Fibroblast of villous mesenchyme (primary cell): ENCODE measurements at regions not wholly inside any gene's neighbourhood (a gene's known extent, or its start where the extent isn't known, plus 50 kb on each side); places are given as distances from the start of the nearest gene placed in this dataset.

Source experiments
- DNase-seq: peaks from one replicate; pipeline ENCODE4 v3.0.0-alpha.2; 2010; ENCODE audit warnings: low read depth
- H3K4me3 ChIP-seq: 2 replicates; pipeline ENCODE4 v1.5.1; 2011; ENCODE audit warnings: low read depth, mild to moderate bottlenecking, low read length
- TF ChIP-seq, protein P1 (sequence below): IDR thresholded peaks from 2 replicates; pipeline ENCODE4 v1.5.1; 2012; ENCODE audit warnings: low read depth, mild to moderate bottlenecking, low read length; ENCODE audit not compliant: insufficient read depth

DNA sequence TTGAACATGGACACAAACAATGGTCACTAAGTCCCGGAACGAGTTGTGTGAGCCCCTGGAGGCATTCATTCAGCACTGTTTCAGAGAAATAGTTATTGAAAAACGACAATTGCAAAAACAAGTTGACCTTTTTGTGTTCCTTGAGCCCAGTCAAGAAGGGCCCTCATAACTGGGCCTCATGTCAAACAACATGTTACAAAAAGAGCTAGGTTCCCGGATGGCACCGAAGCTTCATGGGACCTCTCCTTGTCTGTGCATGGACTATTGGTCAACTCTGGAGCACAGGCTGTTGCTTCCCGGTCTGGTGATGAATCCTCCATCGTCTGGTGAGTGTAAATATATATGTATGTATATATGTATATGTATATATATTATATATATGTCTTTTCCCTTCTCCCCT lies 176.6 kb downstream of the ALG10 start:
- DNase-seq, result no peak
- TF ChIP-seq, protein P1, sequence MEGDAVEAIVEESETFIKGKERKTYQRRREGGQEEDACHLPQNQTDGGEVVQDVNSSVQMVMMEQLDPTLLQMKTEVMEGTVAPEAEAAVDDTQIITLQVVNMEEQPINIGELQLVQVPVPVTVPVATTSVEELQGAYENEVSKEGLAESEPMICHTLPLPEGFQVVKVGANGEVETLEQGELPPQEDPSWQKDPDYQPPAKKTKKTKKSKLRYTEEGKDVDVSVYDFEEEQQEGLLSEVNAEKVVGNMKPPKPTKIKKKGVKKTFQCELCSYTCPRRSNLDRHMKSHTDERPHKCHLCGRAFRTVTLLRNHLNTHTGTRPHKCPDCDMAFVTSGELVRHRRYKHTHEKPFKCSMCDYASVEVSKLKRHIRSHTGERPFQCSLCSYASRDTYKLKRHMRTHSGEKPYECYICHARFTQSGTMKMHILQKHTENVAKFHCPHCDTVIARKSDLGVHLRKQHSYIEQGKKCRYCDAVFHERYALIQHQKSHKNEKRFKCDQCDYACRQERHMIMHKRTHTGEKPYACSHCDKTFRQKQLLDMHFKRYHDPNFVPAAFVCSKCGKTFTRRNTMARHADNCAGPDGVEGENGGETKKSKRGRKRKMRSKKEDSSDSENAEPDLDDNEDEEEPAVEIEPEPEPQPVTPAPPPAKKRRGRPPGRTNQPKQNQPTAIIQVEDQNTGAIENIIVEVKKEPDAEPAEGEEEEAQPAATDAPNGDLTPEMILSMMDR, result no peak
- H3K4me3 ChIP-seq, result no peak overlapping the region

DNA sequence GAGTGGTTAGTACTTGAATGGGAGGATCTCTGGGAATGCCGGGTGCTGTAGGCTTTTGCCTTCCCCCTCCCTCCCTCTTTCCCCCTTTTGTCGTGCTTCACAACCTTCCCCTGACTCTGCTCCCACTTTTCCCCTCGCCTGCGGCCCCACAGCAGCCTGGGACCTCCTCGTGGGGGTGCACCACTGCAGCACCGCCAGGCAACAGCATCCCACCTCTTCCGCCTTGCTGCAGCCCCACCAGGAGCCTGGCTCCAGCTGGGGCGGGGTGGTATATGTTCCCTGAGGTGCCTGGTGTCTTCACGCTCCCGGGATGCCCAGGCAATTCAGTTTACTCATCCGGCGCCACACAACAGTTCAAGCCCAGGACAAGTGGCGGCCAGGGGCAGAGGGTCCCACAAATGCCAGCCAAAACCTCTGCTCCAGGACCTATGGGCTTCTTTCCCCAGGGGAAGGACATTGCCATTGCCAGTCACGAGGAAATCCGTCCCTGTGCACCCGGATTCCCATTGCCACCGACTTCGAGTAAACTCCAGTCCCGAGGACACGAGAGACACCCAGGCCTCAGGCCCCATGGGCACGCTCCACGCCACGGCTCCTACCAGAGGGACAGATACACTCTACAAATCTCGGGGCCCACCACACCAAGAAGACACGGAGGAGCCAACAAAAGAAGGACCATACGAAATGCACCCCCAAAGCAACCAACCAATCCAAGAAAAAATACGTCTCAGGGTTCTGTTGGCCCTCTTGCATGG lies 181.7 kb downstream of the ALG10 start:
- no peak for DNase-seq
- TF ChIP-seq, protein P1, result no peak
- H3K4me3 ChIP-seq, result no peak overlapping the region

DNA sequence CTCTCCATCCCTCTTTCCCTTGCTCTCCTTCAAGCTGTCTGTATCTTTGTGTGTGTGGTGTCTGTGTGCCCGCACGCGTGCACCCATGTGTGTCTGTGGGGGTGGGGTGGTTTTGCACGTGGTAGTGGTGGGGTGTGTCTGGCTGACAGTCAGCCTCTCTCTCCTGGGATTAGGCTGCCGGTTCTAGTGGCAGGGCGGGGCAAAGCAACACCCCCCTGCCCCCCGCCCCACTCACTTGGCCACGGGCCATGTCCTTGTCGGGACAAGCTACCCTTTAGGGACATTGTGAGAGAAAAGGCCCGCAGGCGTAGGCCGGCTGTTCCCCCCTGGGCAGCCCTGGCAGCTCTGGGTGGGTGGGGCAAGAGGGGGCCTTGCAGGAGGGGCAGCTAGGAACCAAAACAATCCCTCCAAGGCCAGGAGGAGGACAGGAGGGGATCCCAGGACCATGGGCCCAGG lies 182.6 kb downstream of the ALG10 start:
- DNase-seq, result no peak
- no peak overlapping the region for H3K4me3 ChIP-seq
- TF ChIP-seq, protein P1, result no peak

DNA sequence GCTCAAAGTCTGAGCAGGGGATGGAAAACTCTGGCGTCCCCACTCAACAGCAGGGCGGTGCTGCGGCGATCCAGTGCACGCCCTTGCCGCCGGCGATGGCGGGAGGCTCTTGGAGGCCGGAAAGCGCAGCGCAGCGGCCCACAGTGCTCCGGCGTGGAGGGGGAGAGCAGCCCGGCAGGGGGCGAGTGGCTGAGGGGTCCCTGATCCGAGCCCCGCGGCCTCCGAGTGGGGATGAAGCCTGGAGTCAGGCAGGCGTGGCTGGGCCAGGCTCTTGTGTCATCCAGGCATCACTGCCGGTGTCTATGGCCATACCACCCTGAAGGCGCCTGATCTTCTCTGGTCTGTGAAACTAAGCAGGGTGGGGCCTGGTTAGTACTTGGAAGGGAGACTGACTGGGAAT lies 183.1 kb downstream of the ALG10 start:
- H3K4me3 ChIP-seq, result no peak overlapping the region
- TF ChIP-seq, protein P1, result no peak
- no peak for DNase-seq

DNA sequence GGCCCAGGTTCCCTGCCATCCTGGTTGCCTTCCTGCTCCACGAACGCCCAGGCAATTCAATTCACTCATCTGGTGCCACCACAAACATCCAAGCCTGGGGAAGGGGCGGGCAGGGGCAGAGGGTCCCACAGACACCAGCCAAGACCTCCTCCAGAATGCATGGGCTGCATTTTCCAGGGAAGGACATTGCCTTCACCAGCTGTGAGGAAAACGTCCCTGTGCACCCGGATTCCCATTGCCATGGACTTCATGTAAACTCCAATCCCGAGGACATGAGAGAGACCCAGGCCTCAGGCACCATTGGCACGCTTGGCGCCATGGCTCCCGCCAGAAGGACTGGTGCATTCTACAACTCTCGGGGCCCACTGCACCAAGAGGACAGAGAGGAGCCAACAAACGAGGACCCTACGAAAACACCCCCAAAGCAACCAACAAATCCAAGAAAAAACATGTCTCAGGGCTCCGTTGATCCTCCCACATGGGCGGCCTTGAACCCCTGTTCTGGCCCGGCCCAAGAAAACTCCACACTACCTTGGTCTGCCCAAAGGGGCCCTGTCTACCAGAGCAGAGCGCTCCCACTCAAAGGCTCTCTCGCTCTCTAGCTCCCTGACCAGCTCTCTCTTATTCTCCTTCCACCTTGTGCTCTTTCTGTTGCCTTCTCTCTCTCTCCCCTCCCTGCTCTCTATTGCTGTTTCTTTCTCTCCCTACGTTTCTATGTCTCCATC lies 183.9 kb downstream of the ALG10 start:
- TF ChIP-seq, protein P1, result no peak
- no peak overlapping the region for H3K4me3 ChIP-seq
- no peak for DNase-seq

DNA sequence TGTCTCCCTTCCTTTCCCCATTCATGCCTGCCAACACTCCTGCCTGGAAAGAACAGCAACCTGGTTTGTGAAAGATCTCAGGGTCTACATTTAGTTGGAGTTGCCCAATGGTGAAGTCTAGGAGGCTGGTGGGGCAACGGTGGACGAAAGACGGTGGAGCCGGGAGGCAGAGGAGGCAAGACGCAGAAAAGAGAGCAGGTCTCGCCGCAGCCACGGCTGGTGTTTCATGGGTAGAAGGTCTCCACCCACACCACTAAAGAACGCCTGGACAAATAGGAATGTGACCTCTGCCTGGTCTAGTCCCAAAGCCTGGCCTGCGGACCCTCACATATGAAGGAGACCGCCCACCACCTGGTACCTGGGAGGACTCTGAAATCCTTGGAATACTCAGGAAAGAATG lies 185.6 kb downstream of the ALG10 start:
- DNase-seq, result no peak
- TF ChIP-seq, protein P1, result no peak
- H3K4me3 ChIP-seq, result no peak overlapping the region
